ENCODE measurements at regions not wholly inside any gene's neighbourhood (a gene's known extent, or its start where the extent isn't known, plus 50 kb on each side); places are given as distances from the start of the nearest gene placed in this dataset.

DNA sequence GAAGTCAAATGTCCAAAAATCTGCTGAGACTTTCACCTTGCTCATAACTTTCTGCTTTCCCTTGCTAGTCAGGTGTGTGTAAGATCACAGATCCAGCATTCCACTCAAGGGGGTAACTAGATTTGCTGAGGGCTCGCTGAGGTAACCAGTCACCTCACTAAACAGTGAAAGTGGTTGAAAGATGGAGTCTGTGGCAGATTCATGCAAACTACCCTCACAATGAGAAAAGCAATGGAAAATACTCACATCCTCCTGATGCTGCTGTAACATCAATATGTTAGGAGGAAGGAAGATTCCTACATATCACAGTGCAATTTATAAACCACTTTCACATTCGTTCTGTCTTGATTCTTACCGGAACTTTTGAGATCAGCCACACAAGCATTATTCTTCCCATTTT lies 174.3 kb upstream of the BCL6 start:
- Mint-ChIP-seq H3K36me3 (ENCODE audit: insufficient read depth in 1 of 3, low read depth in 3 of 3) (peaks cover 0 to 13% (median 8%) of the 10 kb centered on the region in 3 experiments; a peak in 4 of 7 replicates), H3K27me3 (ENCODE audit: low read depth) (no peaks in the 10 kb centered on the region; the same call in 1 of the 2 replicates), H3K9me3 (peaks cover 7 to 11% of the 10 kb centered on the region in 2 experiments), H3K4me3 (no peak overlapping the region), H3K4me1 (peaks cover 45 to 52% of the 10 kb centered on the region in 2 experiments), H3K27ac (no peak overlapping the region; a peak in 1 of 7 replicates)
- H4K91ac ChIP-seq (ENCODE audit: insufficient read length, low read depth, low read length): no peak overlapping the region
- WGBS (ENCODE audit: extremely low coverage, insufficient read length, low lambda C conversion rate): no CpG with 5 or more reads among the region's 3 CpGs
- H4K20me1 ChIP-seq (ENCODE audit: control insufficient read depth, insufficient read depth, insufficient read length): no peaks in the 10 kb centered on the region
- no peaks in the 10 kb centered on the region for H3K79me1 ChIP-seq (ENCODE audit: insufficient read depth, low read depth, low read length, poor library complexity, severe bottlenecking)
- TF ChIP-seq, protein P1, sequence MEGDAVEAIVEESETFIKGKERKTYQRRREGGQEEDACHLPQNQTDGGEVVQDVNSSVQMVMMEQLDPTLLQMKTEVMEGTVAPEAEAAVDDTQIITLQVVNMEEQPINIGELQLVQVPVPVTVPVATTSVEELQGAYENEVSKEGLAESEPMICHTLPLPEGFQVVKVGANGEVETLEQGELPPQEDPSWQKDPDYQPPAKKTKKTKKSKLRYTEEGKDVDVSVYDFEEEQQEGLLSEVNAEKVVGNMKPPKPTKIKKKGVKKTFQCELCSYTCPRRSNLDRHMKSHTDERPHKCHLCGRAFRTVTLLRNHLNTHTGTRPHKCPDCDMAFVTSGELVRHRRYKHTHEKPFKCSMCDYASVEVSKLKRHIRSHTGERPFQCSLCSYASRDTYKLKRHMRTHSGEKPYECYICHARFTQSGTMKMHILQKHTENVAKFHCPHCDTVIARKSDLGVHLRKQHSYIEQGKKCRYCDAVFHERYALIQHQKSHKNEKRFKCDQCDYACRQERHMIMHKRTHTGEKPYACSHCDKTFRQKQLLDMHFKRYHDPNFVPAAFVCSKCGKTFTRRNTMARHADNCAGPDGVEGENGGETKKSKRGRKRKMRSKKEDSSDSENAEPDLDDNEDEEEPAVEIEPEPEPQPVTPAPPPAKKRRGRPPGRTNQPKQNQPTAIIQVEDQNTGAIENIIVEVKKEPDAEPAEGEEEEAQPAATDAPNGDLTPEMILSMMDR (conservative IDR thresholded peaks at IDR 0.05): no peak
- no peak overlapping the region for H2BK20ac ChIP-seq (ENCODE audit: low read depth, low read length, poor library complexity, severe bottlenecking)
- no peak overlapping the region for H3K18ac ChIP-seq (ENCODE audit: insufficient read length, low read depth, low read length)
- no peak overlapping the region for H2BK120ac ChIP-seq (ENCODE audit: low read depth, low read length, poor library complexity, severe bottlenecking)
- no peak overlapping the region for H3K14ac ChIP-seq (ENCODE audit: insufficient read depth, low read length)
- no peaks in the 10 kb centered on the region for H3K27me3 ChIP-seq (ENCODE audit: insufficient read depth, low read length)
- no peak overlapping the region for H2AFZ ChIP-seq (ENCODE audit: low read length)
- no peaks in the 10 kb centered on the region for H3K79me2 ChIP-seq (ENCODE audit: insufficient read depth, low read length)
- no peak overlapping the region for H2BK12ac ChIP-seq (ENCODE audit: insufficient read length, low read depth, low read length)
- H3K9ac ChIP-seq (ENCODE audit: extremely low read depth, insufficient read length, low read length): no peak overlapping the region
- no peak overlapping the region for H3K56ac ChIP-seq (ENCODE audit: insufficient read length, low read depth, low read length)
- H3T11ph ChIP-seq (ENCODE audit: low read length): no peak overlapping the region
- H3K4me1 ChIP-seq (ENCODE audit: insufficient read depth, low read length): peaks cover 21% of the 10 kb centered on the region; the same call in 1 of the 2 replicates
- no peak overlapping the region for H2BK5ac ChIP-seq (ENCODE audit: insufficient read length, low read length)
- H4K5ac ChIP-seq (ENCODE audit: insufficient read length, low read depth, low read length): no peak overlapping the region
- H3K4ac ChIP-seq (ENCODE audit: low read depth, low read length): no peak overlapping the region
- no peaks in the 10 kb centered on the region for H3K23me2 ChIP-seq (ENCODE audit: insufficient read length, low read depth, low read length, poor library complexity, severe bottlenecking)
- no peak overlapping the region for H3K23ac ChIP-seq (ENCODE audit: insufficient read length, low read depth, low read length)
- no peak for DNase-seq
- H3K9me3 ChIP-seq (ENCODE audit: control insufficient read depth, low read depth, low read length): no peaks in the 10 kb centered on the region
- H3K4me2 ChIP-seq (ENCODE audit: insufficient read depth, insufficient read length, low read length): no peak overlapping the region
- H4K8ac ChIP-seq (replicated peaks; ENCODE audit: insufficient read length, low read depth, low read length): no peak overlapping the region
- no peak overlapping the region for H3K27ac ChIP-seq (ENCODE audit: insufficient read length, low read depth, low read length)
- no peak overlapping the region for H2BK15ac ChIP-seq (ENCODE audit: low read depth, low read length)
- no peak overlapping the region for H2AK5ac ChIP-seq (ENCODE audit: insufficient read length, low read length)

Measured in H9 (cell line).